Endodermal cell (in vitro differentiated cells): ENCODE measurements at regions not wholly inside any gene's neighbourhood (a gene's known extent, or its start where the extent isn't known, plus 50 kb on each side); places are given as distances from the start of the nearest gene placed in this dataset.

Source experiments
- DNase-seq: peaks from one replicate; pipeline ENCODE4 v3.0.0-alpha.2; 2017
- H3K27ac ChIP-seq: 2 replicates; pipeline ENCODE4 v1.5.1; 2013; ENCODE audit warnings: mild to moderate bottlenecking, low read depth, low read length, moderate library complexity
- H3K27me3 ChIP-seq: 2 replicates; pipeline ENCODE4 v1.6.1; 2013; ENCODE audit warnings: mild to moderate bottlenecking, low read length, moderate library complexity; ENCODE audit not compliant: insufficient read depth, control insufficient read depth, poor library complexity, severe bottlenecking
- H3K36me3 ChIP-seq: 2 replicates; pipeline ENCODE4 v1.7.0; 2013; ENCODE audit warnings: mild to moderate bottlenecking, low read length, moderate library complexity; ENCODE audit not compliant: control insufficient read depth, insufficient read depth
- H3K4me1 ChIP-seq: one replicate; pipeline ENCODE4 v1.7.0; 2013; ENCODE audit warnings: low read length; ENCODE audit not compliant: control insufficient read depth, insufficient read depth
- H3K4me3 ChIP-seq: 2 replicates; pipeline ENCODE4 v1.5.1; 2013; ENCODE audit warnings: mild to moderate bottlenecking, low read length, moderate library complexity
- H3K9ac ChIP-seq: 2 replicates; pipeline ENCODE4 v1.6.1; 2013; ENCODE audit warnings: mild to moderate bottlenecking, low read length, moderate library complexity; ENCODE audit not compliant: poor library complexity, severe bottlenecking; ENCODE audit errors: extremely low read depth
- H3K9me3 ChIP-seq: 2 replicates; pipeline ENCODE4 v1.6.1; 2013; ENCODE audit warnings: mild to moderate bottlenecking, low read length, moderate library complexity; ENCODE audit not compliant: control insufficient read depth
- H3K27ac Mint-ChIP-seq: 2 replicates; pipeline ENCODE4 v1.8.0; 2020; ENCODE audit warnings: mixed read lengths
- H3K27me3 Mint-ChIP-seq: 2 replicates; pipeline ENCODE4 v1.8.0; 2021; ENCODE audit warnings: mild to moderate bottlenecking, mixed read lengths; ENCODE audit not compliant: insufficient read depth
- H3K36me3 Mint-ChIP-seq: 2 replicates; pipeline ENCODE4 v1.8.0; 2020; ENCODE audit warnings: low read depth, mixed read lengths
- H3K4me1 Mint-ChIP-seq: 2 replicates; pipeline ENCODE4 v1.8.0; 2020; ENCODE audit warnings: mixed read lengths
- H3K4me3 Mint-ChIP-seq: 2 replicates; pipeline ENCODE4 v1.8.0; 2020; ENCODE audit warnings: mild to moderate bottlenecking, moderate library complexity, mixed read lengths
- H3K9me3 Mint-ChIP-seq: 2 replicates; pipeline ENCODE4 v1.8.0; 2020; ENCODE audit warnings: mild to moderate bottlenecking, mixed read lengths
- CTCF ChIP-seq: fragments of 200-600 bp; sonication (generic); conservative IDR thresholded peaks from 2 replicates; pipeline ENCODE4 v1.5.0; 2021; ENCODE audit warnings: antibody characterized with exemption, mild to moderate bottlenecking
- WGBS, 2 experiments: methylation state at CpG; one replicate each; pipeline versions ENCODE4 v1.1.5 to v1.1.7; 2013; ENCODE audit warnings: missing lambda C conversion rate in 2 of 2, mixed read lengths in 1 of 2; ENCODE audit not compliant: insufficient coverage in 1 of 2, insufficient read length in 1 of 2; 5-methylcytosine and 5-hydroxymethylcytosine counted together

- H3K4me3 Mint-ChIP-seq: no peak overlapping the region
- TF ChIP-seq CTCF: no peak
- Histone ChIP-seq H3K27ac (peak overlapping the region; percentile 24), H3K9ac (no peak overlapping the region), H3K36me3 (no peaks in the 10 kb centered on the region), H3K4me3 (no peak overlapping the region), H3K4me1 (no peaks in the 10 kb centered on the region), H3K9me3 (no peaks in the 10 kb centered on the region), H3K27me3 (no peaks in the 10 kb centered on the region)
- WGBS, 2 experiments: 89 to 90% methylated on average over 3 to 5 of the region's 9 CpGs
- no peaks in the 10 kb centered on the region for H3K36me3 Mint-ChIP-seq
- DNase-seq: no peak
- no peaks in the 10 kb centered on the region for H3K4me1 Mint-ChIP-seq
- no peaks in the 10 kb centered on the region for H3K27me3 Mint-ChIP-seq
- no peaks in the 10 kb centered on the region for H3K9me3 Mint-ChIP-seq
- no peak overlapping the region for H3K27ac Mint-ChIP-seq
Measured at GRCh38 chr21:16069178-16070112, 339.7 kb downstream of the USP25 start.

- Histone ChIP-seq H3K27ac (peak overlapping the region; percentile 89), H3K27me3 (no peaks in the 10 kb centered on the region), H3K9me3 (no peaks in the 10 kb centered on the region), H3K36me3 (no peaks in the 10 kb centered on the region), H3K4me3 (no peak overlapping the region), H3K9ac (no peak overlapping the region), H3K4me1 (no peaks in the 10 kb centered on the region)
- Mint-ChIP-seq H3K4me1 (no peaks in the 10 kb centered on the region), H3K36me3 (no peaks in the 10 kb centered on the region), H3K9me3 (no peaks in the 10 kb centered on the region), H3K27me3 (no peaks in the 10 kb centered on the region), H3K4me3 (no peak overlapping the region), H3K27ac (no peak overlapping the region)
- no peak for DNase-seq
- 97 to 100% methylated on average over 3 to 6 of the region's 7 CpGs for WGBS, 2 experiments
- TF ChIP-seq CTCF: no peak
Measured at GRCh38 chr21:16070207-16070651, 340.4 kb downstream of the USP25 start.

GRCh38 chr21:16071092-16071491 lies 341.3 kb downstream of the USP25 start:
- H3K4me1 Mint-ChIP-seq: no peaks in the 10 kb centered on the region
- no peak overlapping the region for H3K4me3 ChIP-seq
- peak overlapping the region; percentile 89 for H3K27ac ChIP-seq
- H3K9ac ChIP-seq: no peak overlapping the region
- 91 to 93% methylated on average over 9 of the region's 9 CpGs for WGBS, 2 experiments
- H3K27me3 ChIP-seq: no peaks in the 10 kb centered on the region
- no peaks in the 10 kb centered on the region for H3K36me3 Mint-ChIP-seq
- H3K9me3 ChIP-seq: no peaks in the 10 kb centered on the region
- H3K27me3 Mint-ChIP-seq: no peaks in the 10 kb centered on the region
- no peaks in the 10 kb centered on the region for H3K36me3 ChIP-seq
- no peak overlapping the region for H3K27ac Mint-ChIP-seq
- no peaks in the 10 kb centered on the region for H3K4me1 ChIP-seq
- no peaks in the 10 kb centered on the region for H3K9me3 Mint-ChIP-seq
- DNase-seq: no peak
- no peak overlapping the region for H3K4me3 Mint-ChIP-seq
- TF ChIP-seq CTCF: no peak
